GM18511 (cell line): ENCODE measurements at regions not wholly inside any gene's neighbourhood (a gene's known extent, or its start where the extent isn't known, plus 50 kb on each side); places are given as distances from the start of the nearest gene placed in this dataset.

ENCODE experiments used
- ATAC-seq: cut with Tn5 transposase; IDR thresholded peaks from one replicate; pipeline ENCODE4 v1.9.1; 2021; ENCODE audit warnings: mild to moderate bottlenecking, moderate library complexity; ENCODE audit not compliant: unreplicated experiment

- ATAC-seq = peak; percentile 50
These were observed 180.1 kb upstream of the CNTN6 start for GRCh38 chr3:912717-913116.

- ATAC-seq = no peak
These were observed 169.5 kb upstream of the CNTN6 start for GRCh38 chr3:923161-923910.

DNA sequence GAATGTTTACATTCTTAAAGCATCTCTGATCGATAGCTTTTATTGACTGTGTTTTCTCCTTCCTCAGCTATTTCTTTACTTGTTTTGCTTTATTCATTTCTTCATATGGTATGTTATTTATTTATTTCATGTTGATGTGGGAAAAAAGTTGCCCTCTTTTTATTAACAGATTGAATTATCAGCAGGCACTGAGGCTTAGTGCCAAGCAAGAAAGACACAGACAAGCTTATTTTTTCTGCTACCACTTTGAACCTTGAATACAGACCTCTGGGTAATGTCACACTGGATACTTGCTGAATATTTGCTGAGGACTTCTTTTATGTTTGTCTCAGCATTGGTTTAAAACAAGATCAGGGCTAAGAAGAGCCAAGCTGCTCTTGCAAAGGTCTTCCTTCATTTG is 162.0 kb upstream of the CNTN6 start:
- no peak for ATAC-seq

DNA sequence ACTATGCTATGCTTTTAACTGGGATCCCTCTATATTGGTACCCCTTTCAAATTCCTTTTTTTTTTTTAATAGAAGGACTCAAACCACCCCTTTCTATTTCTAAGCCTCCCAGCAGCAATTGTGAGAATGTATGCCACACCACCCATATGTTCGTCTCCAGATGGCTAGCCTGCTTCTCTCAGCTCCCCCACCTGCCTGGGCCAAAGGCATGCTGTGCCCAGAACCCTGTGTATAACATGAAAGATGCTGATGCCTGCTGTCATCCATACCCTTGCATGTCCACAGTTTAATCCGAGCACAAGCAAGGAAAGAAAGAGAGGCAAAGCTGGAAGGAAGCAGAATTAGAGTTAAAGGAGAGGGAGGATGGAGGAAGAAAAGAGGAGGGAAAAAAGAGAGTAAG is 159.5 kb upstream of the CNTN6 start:
- ATAC-seq = no peak

DNA sequence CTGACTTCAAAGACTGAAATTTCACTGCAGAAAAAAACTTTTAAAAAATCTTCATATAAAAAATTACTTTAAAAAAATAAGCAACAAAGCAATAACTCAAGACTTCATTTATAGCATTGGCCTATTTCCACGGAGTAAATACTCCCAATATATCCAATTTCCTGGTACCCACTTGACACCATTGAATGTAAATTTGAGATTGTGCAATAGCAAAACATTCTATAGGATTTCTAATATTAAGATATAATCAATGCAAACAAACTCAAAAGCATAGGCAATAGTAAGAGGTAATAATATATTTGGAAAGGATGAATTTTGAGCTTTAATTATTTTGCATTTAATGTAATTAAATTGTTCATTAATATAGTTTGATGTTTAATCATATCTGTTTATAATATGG is 148.0 kb upstream of the CNTN6 start:
- no peak for ATAC-seq

DNA sequence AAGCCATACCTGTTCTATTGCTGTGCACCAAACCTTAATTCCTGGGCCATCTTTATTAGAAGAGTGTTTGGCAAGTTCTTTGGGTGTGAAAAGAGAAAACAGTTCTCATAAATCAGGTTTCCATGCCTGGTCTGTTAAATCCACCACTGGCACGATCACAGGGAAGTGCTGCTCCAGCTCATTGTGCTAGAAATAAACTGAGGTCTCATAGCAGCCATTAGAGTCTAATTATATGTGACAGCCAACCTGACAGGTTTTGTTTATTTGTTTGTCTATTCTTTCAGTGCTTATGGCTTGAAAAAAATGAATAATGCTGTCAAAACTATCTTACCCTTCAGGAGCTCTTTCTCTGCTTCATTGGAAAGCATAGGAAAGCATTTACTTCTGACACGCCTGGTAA is 147.1 kb upstream of the CNTN6 start:
- no peak for ATAC-seq

DNA sequence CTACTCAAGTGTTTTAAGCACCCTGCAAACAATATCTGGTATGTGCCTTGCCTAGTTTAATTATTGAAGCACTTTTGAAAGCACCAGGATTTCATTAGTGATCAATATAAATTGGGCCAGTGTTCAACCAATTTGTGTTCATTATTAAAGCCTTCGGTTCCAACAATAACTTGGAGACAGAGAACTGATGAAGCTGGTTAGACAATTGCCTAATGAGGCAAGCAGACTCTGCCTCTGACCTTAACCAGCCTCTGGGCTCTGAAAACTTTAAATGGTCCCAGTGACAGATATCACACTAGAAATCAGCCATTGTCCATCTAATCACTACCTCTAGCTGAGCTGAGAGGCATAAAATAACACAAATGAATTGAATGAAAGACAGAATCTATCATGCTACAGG is 139.9 kb upstream of the CNTN6 start:
- ATAC-seq = no peak

GRCh38 chr3:963255-963654 is 129.6 kb upstream of the CNTN6 start:
- ATAC-seq = no peak

DNA sequence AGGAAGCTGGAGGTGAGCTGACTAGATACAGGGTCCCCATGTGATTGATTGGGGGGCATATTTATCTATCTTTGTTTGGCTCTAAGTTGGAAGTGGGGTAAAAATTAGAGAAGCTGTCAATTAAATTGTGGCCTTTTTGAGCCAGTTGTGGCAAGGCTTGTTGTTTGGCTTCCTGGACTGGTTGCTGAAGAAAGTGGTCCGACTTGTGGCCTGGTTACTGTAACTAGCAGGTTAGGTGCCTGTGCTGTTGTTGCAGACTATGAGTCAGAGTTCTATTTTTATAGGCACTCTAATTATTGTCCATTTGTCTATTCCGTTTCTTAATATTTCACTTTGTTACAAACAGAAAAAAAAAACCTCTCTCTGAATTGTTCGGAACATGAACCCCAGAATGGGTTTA is 129.1 kb upstream of the CNTN6 start:
- ATAC-seq = no peak

- no peak for ATAC-seq
These were observed 127.0 kb upstream of the CNTN6 start for GRCh38 chr3:965826-966225.

GRCh38 chr3:966341-966740 is 126.5 kb upstream of the CNTN6 start:
- no peak for ATAC-seq

DNA sequence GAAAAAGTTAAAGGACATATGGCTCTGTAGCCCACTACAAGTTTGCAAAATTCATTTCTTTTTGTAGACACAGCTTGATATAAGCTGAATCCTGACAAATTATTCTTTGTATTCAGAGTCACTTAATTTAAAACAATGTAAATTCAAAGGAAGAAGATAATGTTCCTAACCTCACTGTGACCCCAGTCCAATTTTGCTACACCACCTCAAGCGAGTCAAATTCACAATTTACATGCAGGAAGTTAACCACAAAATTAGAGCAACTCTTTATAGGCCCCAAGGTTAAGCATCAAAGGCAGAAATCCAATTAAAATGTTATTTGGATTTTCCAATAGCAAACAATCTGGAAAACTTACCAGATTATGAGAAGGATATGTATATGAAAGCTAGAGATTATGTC is 119.5 kb upstream of the CNTN6 start:
- ATAC-seq = no peak

GRCh38 chr3:976006-976405 is 116.8 kb upstream of the CNTN6 start:
- ATAC-seq = no peak

GRCh38 chr3:981156-981555 is 111.7 kb upstream of the CNTN6 start:
- ATAC-seq = no peak

GRCh38 chr3:988785-989184 is 104.0 kb upstream of the CNTN6 start:
- no peak for ATAC-seq

DNA sequence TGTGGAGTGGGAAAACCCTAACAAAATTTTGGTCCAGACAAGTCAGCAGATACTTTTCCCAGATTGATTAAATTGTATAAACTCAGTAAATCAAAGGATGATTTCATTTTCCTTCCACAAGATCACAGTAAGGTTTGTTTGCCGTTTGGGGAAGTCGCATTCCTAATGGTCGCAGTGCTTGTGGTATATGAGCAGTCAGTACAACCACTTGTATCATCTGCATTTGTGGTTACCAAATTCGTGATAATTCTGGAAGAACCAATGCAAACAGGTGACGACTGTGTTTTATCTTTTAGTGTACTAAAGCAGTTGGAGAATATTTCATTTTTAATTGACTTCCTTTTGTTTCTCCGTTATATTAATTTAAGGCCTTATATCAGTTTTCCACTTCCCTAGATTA is 100.0 kb upstream of the CNTN6 start:
- no peak for ATAC-seq

DNA sequence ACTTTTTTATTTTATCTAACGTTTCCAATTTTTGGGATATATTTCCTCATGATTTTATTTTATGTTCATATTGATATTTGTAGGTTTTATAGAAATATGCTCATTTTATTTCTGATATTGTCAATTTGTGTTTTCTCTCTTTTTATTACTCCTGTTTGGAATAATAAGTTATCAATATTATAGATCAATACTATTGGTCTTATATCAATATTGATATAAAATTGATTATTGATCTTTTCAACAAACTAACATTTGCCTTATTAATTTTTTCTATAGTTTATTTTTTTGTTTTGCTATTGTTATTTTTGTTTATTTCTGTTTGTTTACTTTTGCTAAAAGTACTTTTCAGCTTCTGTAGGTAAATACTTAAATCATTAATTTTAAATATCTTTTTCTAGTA is 90.8 kb upstream of the CNTN6 start:
- ATAC-seq = no peak

DNA sequence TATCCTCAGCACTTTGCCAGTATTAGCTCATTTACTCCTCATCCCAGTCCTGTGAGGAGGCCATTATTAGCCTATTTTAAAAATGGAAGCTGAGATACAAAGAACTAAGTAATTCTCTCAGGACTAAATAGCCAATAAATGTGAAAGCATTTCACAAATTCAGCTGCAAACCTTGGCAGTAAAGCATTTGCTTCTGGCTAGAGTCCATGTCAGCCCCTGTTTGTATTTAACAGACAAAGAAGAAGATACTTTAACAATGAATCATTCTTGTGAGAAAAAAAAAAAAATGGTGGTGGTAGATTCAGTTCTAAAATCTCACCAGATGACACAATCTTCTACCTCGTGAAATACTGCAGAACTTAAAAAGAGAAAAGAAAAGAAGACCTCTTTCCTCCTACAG is 85.0 kb upstream of the CNTN6 start:
- ATAC-seq = no peak

- ATAC-seq = no peak
These were observed 82.6 kb upstream of the CNTN6 start for GRCh38 chr3:1010228-1010627.

GRCh38 chr3:1015826-1016225 is 77.0 kb upstream of the CNTN6 start:
- no peak for ATAC-seq

- no peak for ATAC-seq
These were observed 75.0 kb upstream of the CNTN6 start for GRCh38 chr3:1017870-1018269.

GRCh38 chr3:1019157-1019556 is 73.7 kb upstream of the CNTN6 start:
- no peak for ATAC-seq

- ATAC-seq = no peak
These were observed 66.4 kb upstream of the CNTN6 start for GRCh38 chr3:1026395-1026794.
